HEK293 (cell line): ENCODE measurements at regions not wholly inside any gene's neighbourhood (a gene's known extent, or its start where the extent isn't known, plus 50 kb on each side); places are given as distances from the start of the nearest gene placed in this dataset.

Source experiments
- CTCF ChIA-PET: fragments of 350-600 bp; formaldehyde crosslinking; extraction: SDS; loops from one replicate; lab custom pipeline; 2021; ENCODE audit warnings: antibody characterized with exemption; lab: Yijun Ruan, JAX
- POLR2A ChIA-PET: fragments of 300-600 bp; formaldehyde crosslinking; extraction: SDS; loops from one replicate; lab custom pipeline; 2020; ENCODE audit warnings: antibody characterized with exemption, inconsistent platforms; lab: Yijun Ruan, JAX
- H3K27ac ChIP-seq: fragments of 200-500 bp; sonication (Bioruptor generic); 2 replicates; pipeline ENCODE4 v1.5.1; 2014; ENCODE audit warnings: low read depth, low read length, control low read depth, inconsistent platforms; ENCODE audit errors: extremely low read depth
- H3K36me3 ChIP-seq, 2 experiments: fragments of 200-500 bp in 1 of 2; sonication (Bioruptor generic) in 1 of 2; 1 replicate in 1 of 2; 2 replicates in 1 of 2; pipeline ENCODE4 v1.5.1; 2014 to 2017; ENCODE audit warnings: inconsistent platforms in 2 of 2, low read length in 2 of 2; ENCODE audit not compliant: control insufficient read depth in 2 of 2, insufficient read depth in 1 of 2
- H3K4me1 ChIP-seq: fragments of 200-500 bp; sonication (Bioruptor generic); 2 replicates; pipeline ENCODE4 v1.5.1; 2014; ENCODE audit warnings: mild to moderate bottlenecking, low read length, inconsistent platforms; ENCODE audit not compliant: control insufficient read depth, insufficient read depth
- H3K4me3 ChIP-seq: 2 replicates; pipeline ENCODE4 v1.5.1; 2011; ENCODE audit warnings: low read depth, mild to moderate bottlenecking, control low read depth, low read length, moderate library complexity
- H3K9me3 ChIP-seq: fragments of 200-500 bp; sonication (Bioruptor generic); 2 replicates; pipeline ENCODE4 v1.5.1; 2014; ENCODE audit warnings: low read depth, low read length, inconsistent platforms; ENCODE audit not compliant: control insufficient read depth, insufficient read depth
- IKZF3 ChIP-seq: fragments of 450-650 bp; IDR thresholded peaks from 2 replicates; pipeline ENCODE4 v1.5.0; 2018; ENCODE audit warnings: missing biosample characterization, mild to moderate bottlenecking, missing genetic modification characterization, moderate library complexity
- KLF16 ChIP-seq: fragments of 450-650 bp; formaldehyde crosslinking; IDR thresholded peaks from 2 replicates; pipeline ENCODE4 v1.5.1; 2017; ENCODE audit warnings: missing biosample characterization, missing genetic modification characterization
- MEIS1 ChIP-seq: sonication (generic); formaldehyde crosslinking; IDR thresholded peaks from 2 replicates; pipeline ENCODE4 v1.8.1; 2022; ENCODE audit warnings: missing genetic modification reagents, mild to moderate bottlenecking, borderline replicate concordance
- ZNF169 ChIP-seq: fragments of 450-650 bp; formaldehyde crosslinking; IDR thresholded peaks from 2 replicates; pipeline ENCODE4 v1.5.1; 2016; ENCODE audit warnings: missing biosample characterization, missing genetic modification characterization
- ZNF184 ChIP-seq: fragments of 450-650 bp; IDR thresholded peaks from 2 replicates; pipeline ENCODE4 v1.5.1; 2018; ENCODE audit warnings: missing biosample characterization, mild to moderate bottlenecking, missing genetic modification characterization
- ZNF211 ChIP-seq: fragments of 450-650 bp; formaldehyde crosslinking; IDR thresholded peaks from 2 replicates; pipeline ENCODE4 v1.5.1; 2016; ENCODE audit warnings: low read depth, missing biosample characterization, missing genetic modification characterization
- ZNF23 ChIP-seq: fragments of 450-650 bp; formaldehyde crosslinking; IDR thresholded peaks from 2 replicates; pipeline ENCODE4 v1.5.1; 2016; ENCODE audit warnings: missing biosample characterization, missing genetic modification characterization, borderline replicate concordance
- ZNF473 ChIP-seq: fragments of 450-650 bp; formaldehyde crosslinking; IDR thresholded peaks from 2 replicates; pipeline ENCODE4 v1.5.1; 2017; ENCODE audit warnings: missing biosample characterization, missing genetic modification characterization
- ZNF48 ChIP-seq: fragments of 450-650 bp; formaldehyde crosslinking; IDR thresholded peaks from 2 replicates; pipeline ENCODE4 v1.5.1; 2016; ENCODE audit warnings: missing biosample characterization, missing genetic modification characterization
- ZNF501 ChIP-seq: fragments of 450-650 bp; formaldehyde crosslinking; IDR thresholded peaks from 2 replicates; pipeline ENCODE4 v1.5.1; 2016; ENCODE audit warnings: missing biosample characterization, missing genetic modification characterization
- ZNF530 ChIP-seq: fragments of 450-650 bp; formaldehyde crosslinking; IDR thresholded peaks from 2 replicates; pipeline ENCODE4 v1.5.1; 2016; ENCODE audit warnings: low read depth, missing biosample characterization, missing genetic modification characterization
- ZNF555 ChIP-seq: fragments of 450-650 bp; formaldehyde crosslinking; conservative IDR thresholded peaks from 2 replicates; pipeline ENCODE4 v1.5.1; 2017; ENCODE audit warnings: missing biosample characterization, mild to moderate bottlenecking, missing genetic modification characterization, inconsistent platforms
- ZNF777 ChIP-seq: fragments of 450-650 bp; formaldehyde crosslinking; IDR thresholded peaks from 2 replicates; pipeline ENCODE4 v1.5.1; 2017; ENCODE audit warnings: missing biosample characterization, missing genetic modification characterization, borderline replicate concordance
- TF ChIP-seq, protein P1 (sequence below): fragments of 450-650 bp; formaldehyde crosslinking; IDR thresholded peaks from 2 replicates; pipeline ENCODE4 v1.5.1; 2017; ENCODE audit warnings: missing biosample characterization, missing genetic modification characterization
- TF ChIP-seq, protein P2 (sequence below): fragments of 450-650 bp; formaldehyde crosslinking; IDR thresholded peaks from 2 replicates; pipeline ENCODE4 v1.5.1; 2016; ENCODE audit warnings: missing biosample characterization, missing genetic modification characterization

DNA sequence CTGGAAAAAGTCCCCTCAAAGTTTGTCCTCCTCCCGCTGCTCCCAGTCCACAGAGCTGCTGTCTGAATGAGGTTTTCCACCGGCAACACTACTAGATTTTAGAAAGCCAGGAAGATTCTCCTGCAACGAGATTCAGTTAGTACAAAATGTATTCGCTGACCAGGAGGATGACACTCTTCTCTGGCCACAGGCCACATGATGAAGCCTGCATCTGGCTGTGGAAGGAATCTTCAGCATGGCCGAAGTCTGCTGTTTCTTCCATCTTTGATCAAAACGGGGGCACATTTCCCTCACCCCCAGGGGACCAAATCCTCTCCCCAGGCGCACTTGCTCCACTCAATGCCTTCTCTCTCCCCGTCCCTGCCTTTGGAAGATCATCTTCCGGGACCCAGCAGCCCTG lies 215.8 kb upstream of the NLRP1 start:
- TF ChIP-seq KLF16 (tag by site-specific recombination) (no peak), ZNF473 (tag by site-specific recombination) (no peak), ZNF777 (tag by site-specific recombination) (no peak), ZNF555 (tag by site-specific recombination) (no peak), MEIS1 (no peak), ZNF23 (tag by site-specific recombination) (no peak), ZNF501 (tag by site-specific recombination) (no peak), ZNF211 (tag by site-specific recombination) (no peak), IKZF3 (tag by site-specific recombination) (no peak), ZNF169 (tag by site-specific recombination) (no peak), ZNF184 (tag by site-specific recombination) (no peak), ZNF48 (no peak), ZNF530 (no peak)
- TF ChIP-seq, protein P1, sequence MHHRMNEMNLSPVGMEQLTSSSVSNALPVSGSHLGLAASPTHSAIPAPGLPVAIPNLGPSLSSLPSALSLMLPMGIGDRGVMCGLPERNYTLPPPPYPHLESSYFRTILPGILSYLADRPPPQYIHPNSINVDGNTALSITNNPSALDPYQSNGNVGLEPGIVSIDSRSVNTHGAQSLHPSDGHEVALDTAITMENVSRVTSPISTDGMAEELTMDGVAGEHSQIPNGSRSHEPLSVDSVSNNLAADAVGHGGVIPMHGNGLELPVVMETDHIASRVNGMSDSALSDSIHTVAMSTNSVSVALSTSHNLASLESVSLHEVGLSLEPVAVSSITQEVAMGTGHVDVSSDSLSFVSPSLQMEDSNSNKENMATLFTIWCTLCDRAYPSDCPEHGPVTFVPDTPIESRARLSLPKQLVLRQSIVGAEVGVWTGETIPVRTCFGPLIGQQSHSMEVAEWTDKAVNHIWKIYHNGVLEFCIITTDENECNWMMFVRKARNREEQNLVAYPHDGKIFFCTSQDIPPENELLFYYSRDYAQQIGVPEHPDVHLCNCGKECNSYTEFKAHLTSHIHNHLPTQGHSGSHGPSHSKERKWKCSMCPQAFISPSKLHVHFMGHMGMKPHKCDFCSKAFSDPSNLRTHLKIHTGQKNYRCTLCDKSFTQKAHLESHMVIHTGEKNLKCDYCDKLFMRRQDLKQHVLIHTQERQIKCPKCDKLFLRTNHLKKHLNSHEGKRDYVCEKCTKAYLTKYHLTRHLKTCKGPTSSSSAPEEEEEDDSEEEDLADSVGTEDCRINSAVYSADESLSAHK (tag by site-specific recombination), result no peak
- TF ChIP-seq, protein P2, sequence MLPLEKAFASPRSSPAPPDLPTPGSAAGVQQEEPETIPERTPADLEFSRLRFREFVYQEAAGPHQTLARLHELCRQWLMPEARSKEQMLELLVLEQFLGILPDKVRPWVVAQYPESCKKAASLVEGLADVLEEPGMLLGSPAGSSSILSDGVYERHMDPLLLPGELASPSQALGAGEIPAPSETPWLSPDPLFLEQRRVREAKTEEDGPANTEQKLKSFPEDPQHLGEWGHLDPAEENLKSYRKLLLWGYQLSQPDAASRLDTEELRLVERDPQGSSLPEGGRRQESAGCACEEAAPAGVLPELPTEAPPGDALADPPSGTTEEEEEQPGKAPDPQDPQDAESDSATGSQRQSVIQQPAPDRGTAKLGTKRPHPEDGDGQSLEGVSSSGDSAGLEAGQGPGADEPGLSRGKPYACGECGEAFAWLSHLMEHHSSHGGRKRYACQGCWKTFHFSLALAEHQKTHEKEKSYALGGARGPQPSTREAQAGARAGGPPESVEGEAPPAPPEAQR (tag by site-specific recombination), result no peak
- TF ChIP-seq, all 188 proteins: peak for 0
- H3K27ac ChIP-seq, result no peak overlapping the region
- CTCF ChIA-PET, result interaction anchor here (0.7 kb wide), 1 partner anchor 269 kb away, joined by 5 read pairs; no protein-coding TSS in a partner anchor
- H3K4me3 ChIP-seq, result no peak overlapping the region
- H3K36me3 ChIP-seq, result no peaks in the 10 kb centered on the region
- no peaks in the 10 kb centered on the region for H3K9me3 ChIP-seq
- no peaks in the 10 kb centered on the region for H3K4me1 ChIP-seq
- POLR2A ChIA-PET, result no interaction called here

DNA sequence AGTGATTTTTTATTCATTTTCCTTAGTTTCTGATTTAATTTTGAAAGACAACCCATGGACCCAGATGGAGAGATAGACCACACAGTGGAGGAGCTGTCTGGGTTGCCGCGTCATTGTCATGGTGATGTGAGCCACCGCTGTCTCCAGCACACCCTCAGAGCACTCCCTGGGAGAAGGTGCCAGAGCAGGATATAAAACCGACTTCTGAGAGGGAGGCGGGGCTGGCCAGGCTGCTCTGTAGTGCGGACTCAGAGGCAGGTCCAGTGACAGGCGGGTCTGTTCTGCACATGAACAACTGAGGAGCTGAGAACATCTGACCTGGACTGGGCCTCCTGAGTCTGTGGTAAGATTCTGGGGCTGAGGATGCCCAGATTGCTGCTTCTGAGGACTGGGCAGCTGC lies 216.3 kb upstream of the NLRP1 start:
- CTCF ChIA-PET, result interaction anchor here (0.7 kb wide), 1 partner anchor 605 kb away, joined by 3 read pairs; no protein-coding TSS in a partner anchor
- POLR2A ChIA-PET, result no interaction called here

More for the DNA sequence above, 216.3 kb upstream of the NLRP1 start:
- Histone ChIP-seq H3K9me3 (no peaks in the 10 kb centered on the region), H3K4me3 (no peak overlapping the region), H3K4me1 (no peaks in the 10 kb centered on the region), H3K27ac (no peak overlapping the region), H3K36me3 (no peaks in the 10 kb centered on the region)
- TF ChIP-seq, protein P1 (tag by site-specific recombination), result no peak
